Mucosa of rectum (tissue), 2 donors: ENCODE measurements at regions not wholly inside any gene's neighbourhood (a gene's known extent, or its start where the extent isn't known, plus 50 kb on each side); places are given as distances from the start of the nearest gene placed in this dataset.

ENCODE experiments used
- H3K27ac ChIP-seq, 2 donors: one replicate each; pipeline ENCODE4 v1.7.0; 2013; ENCODE audit warnings: inconsistent platforms in 2 of 2, low read depth in 2 of 2, low read length in 2 of 2
- H3K27me3 ChIP-seq, 2 donors: one replicate each; pipeline ENCODE4 v1.7.0; 2013; ENCODE audit warnings: low read length in 2 of 2; ENCODE audit not compliant: control insufficient read depth in 2 of 2, insufficient read depth in 2 of 2
- H3K36me3 ChIP-seq, 2 donors: one replicate each; pipeline ENCODE4 v1.7.0; 2013; ENCODE audit warnings: low read length in 2 of 2; ENCODE audit not compliant: control insufficient read depth in 2 of 2, insufficient read depth in 2 of 2
- H3K4me1 ChIP-seq, 2 donors: one replicate each; pipeline ENCODE4 v1.7.0; 2013; ENCODE audit warnings: low read length in 2 of 2, mild to moderate bottlenecking in 1 of 2; ENCODE audit not compliant: control insufficient read depth in 2 of 2, insufficient read depth in 2 of 2
- H3K4me3 ChIP-seq, 2 donors: one replicate each; pipeline ENCODE4 v1.7.0; 2013; ENCODE audit warnings: low read length in 2 of 2
- H3K9ac ChIP-seq, 2 donors: one replicate each; pipeline ENCODE4 v1.7.0; 2013; ENCODE audit warnings: low read length in 2 of 2, low read depth in 1 of 2, mild to moderate bottlenecking in 1 of 2
- H3K9me3 ChIP-seq, 2 donors: one replicate each; pipeline ENCODE4 v1.7.0; 2013; ENCODE audit warnings: low read length in 2 of 2; ENCODE audit not compliant: control insufficient read depth in 2 of 2
- donor health status: healthy.
- donor health status: Normal muscosa, but diverticular disease.

DNA sequence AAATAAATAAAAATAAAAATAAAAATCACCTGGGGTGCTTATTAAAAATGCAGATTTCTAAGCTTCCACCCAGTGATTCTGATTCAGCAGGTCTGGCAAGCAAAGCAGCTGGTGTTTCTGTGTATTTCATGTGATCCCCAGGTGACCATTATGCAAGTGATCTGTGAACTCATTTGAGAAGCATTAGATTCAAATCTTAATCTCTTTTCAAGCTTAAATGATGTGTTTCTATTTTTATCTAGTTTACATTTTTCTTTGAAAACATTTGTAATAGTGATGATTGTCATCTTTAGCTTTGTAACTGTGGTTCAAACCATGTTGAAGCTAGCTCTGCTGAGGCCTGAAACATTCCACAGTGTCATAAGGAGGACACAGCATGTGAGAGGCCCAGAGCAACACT is 804.8 kb upstream of the ZNF608 start:
- no peaks in the 10 kb centered on the region for H3K9me3 ChIP-seq
- no peak overlapping the region for H3K4me3 ChIP-seq
- no peaks in the 10 kb centered on the region for H3K27me3 ChIP-seq
- no peaks in the 10 kb centered on the region for H3K36me3 ChIP-seq
- no peak overlapping the region for H3K27ac ChIP-seq
- peaks cover 0 to 6% of the 10 kb centered on the region in 2 donors for H3K4me1 ChIP-seq
- no peak overlapping the region for H3K9ac ChIP-seq

DNA sequence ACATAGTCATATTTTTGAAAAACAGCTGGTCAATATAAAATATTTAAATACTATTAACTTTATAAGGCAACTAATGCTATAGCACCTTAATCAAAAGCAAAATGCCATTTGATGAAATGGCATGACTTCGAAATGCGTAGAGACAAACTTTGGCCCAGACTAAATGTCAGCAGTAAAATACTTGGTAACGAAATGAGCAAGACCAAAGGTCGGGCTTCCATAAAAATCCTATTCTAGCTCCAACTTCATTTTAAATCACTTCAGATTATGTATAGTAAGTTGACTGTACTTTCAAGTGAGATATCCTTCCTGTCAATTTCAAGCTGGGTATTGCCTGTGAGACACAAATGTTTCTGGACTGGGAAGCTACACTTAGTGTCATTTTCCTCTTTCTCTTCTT is 805.4 kb upstream of the ZNF608 start:
- Histone ChIP-seq H3K9me3 (no peaks in the 10 kb centered on the region), H3K27ac (no peak overlapping the region), H3K9ac (no peak overlapping the region), H3K4me3 (no peak overlapping the region), H3K27me3 (no peaks in the 10 kb centered on the region), H3K36me3 (no peaks in the 10 kb centered on the region), H3K4me1 (peaks cover 0 to 6% of the 10 kb centered on the region in 2 donors)

DNA sequence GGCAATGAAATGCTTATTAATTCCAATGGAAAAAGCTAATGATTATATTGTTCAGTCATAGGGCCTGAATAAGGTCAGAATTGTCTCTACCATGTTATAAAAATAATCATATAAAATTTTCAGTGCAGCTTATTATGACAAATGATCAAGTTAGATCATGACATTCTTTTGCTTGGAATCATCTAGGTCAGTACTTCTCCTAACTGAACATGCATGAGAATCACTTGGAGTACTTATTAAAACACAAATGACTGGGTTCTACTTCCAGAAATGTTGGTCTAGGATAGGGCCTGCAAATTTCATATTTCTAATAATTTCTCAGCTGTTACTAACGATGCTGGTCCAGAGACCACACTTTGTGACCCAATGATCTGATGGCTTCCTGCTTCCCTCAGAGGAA is 806.0 kb upstream of the ZNF608 start:
- peaks cover 0 to 6% of the 10 kb centered on the region in 2 donors for H3K4me1 ChIP-seq
- no peak overlapping the region for H3K27ac ChIP-seq
- no peak overlapping the region for H3K9ac ChIP-seq
- H3K36me3 ChIP-seq = no peaks in the 10 kb centered on the region
- H3K27me3 ChIP-seq = no peaks in the 10 kb centered on the region
- no peak overlapping the region for H3K4me3 ChIP-seq
- no peaks in the 10 kb centered on the region for H3K9me3 ChIP-seq

DNA sequence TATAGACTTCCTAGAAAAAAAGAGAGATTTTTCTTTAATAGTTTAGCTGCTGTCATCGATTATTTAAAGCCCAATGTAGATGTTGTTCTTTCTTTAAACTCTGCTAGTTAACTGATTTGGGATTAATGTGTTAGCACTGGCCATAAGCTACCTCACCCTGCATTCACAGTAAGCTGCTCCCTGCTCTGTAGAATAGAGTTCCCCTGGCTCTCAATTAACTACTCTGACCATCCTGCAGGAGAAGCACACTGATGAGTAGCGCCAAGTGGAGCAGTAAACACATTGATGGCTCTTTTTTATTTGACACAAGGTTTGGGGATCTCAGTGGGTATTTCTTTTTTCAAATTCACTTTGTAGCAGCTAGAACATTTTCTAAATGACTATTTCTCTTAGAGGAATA is 807.9 kb upstream of the ZNF608 start:
- Histone ChIP-seq H3K9ac (no peak overlapping the region), H3K36me3 (no peaks in the 10 kb centered on the region), H3K27ac (no peak overlapping the region), H3K27me3 (no peaks in the 10 kb centered on the region), H3K4me1 (peaks cover 0 to 4% of the 10 kb centered on the region in 2 donors), H3K9me3 (no peaks in the 10 kb centered on the region), H3K4me3 (no peak overlapping the region)

DNA sequence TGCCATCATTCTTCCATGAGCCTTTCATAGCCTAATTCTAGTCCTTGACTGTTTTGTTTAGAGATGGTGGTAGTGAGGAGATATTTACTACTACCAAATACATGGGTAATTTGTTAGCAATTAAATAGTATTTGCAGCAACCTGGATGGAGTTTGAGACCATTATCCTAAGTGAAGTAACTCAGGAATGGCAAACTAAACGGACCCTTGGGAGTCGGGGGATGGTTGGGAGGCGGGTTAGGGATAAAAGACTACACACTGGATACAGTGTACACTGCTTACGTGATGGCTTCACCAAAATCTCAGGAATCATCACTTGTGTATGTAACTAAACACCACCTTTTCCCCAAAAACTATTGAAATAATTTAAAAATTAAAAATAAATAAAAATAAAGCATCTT is 809.2 kb upstream of the ZNF608 start:
- no peak overlapping the region for H3K9ac ChIP-seq
- no peak overlapping the region for H3K27ac ChIP-seq
- H3K4me1 ChIP-seq = peaks cover 0 to 3% of the 10 kb centered on the region in 2 donors
- no peaks in the 10 kb centered on the region for H3K36me3 ChIP-seq
- no peaks in the 10 kb centered on the region for H3K9me3 ChIP-seq
- H3K27me3 ChIP-seq = no peaks in the 10 kb centered on the region
- no peak overlapping the region for H3K4me3 ChIP-seq

DNA sequence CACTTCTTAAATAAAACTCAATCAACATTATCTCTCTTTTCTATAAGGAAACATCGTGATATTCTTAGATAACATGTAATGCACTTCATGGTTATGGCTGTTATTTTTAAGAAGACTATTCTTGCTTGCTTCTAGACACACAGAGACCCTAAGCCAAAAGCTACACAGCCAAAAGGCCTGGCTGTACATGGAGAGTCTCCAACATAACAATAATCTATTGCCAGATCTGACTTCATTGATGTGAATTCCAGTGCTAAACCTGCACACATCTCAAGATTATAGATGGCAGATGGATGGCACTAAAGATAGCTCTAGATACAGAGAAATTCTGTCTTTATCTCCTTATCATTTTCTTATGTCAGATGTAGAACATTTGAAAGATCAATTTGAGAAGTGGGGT is 811.6 kb upstream of the ZNF608 start:
- H3K4me1 ChIP-seq = no peaks in the 10 kb centered on the region
- no peak overlapping the region for H3K27ac ChIP-seq
- no peaks in the 10 kb centered on the region for H3K36me3 ChIP-seq
- H3K27me3 ChIP-seq = no peaks in the 10 kb centered on the region
- no peaks in the 10 kb centered on the region for H3K9me3 ChIP-seq
- no peak overlapping the region for H3K4me3 ChIP-seq
- H3K9ac ChIP-seq = no peak overlapping the region

DNA sequence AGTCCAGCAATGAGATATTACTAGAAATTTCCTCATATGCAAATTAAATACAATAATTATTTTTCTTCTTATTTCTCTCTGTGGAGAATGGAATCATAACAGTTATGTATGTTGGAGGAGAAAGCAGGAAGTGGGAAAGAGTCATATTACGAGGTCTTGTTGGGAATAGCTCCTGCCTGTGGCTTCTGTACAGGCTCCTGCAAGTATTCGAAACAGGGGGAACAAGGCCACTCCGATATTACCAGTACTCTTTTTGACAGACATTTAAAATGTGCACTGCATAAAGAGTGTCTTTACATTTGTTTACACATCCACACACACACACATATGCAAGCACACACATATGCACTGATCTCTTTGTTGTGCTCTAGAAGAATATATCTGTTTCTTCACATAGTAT is 812.0 kb upstream of the ZNF608 start:
- no peak overlapping the region for H3K9ac ChIP-seq
- no peaks in the 10 kb centered on the region for H3K27me3 ChIP-seq
- H3K9me3 ChIP-seq = no peaks in the 10 kb centered on the region
- no peaks in the 10 kb centered on the region for H3K36me3 ChIP-seq
- H3K4me3 ChIP-seq = no peak overlapping the region
- no peak overlapping the region for H3K27ac ChIP-seq
- no peaks in the 10 kb centered on the region for H3K4me1 ChIP-seq

DNA sequence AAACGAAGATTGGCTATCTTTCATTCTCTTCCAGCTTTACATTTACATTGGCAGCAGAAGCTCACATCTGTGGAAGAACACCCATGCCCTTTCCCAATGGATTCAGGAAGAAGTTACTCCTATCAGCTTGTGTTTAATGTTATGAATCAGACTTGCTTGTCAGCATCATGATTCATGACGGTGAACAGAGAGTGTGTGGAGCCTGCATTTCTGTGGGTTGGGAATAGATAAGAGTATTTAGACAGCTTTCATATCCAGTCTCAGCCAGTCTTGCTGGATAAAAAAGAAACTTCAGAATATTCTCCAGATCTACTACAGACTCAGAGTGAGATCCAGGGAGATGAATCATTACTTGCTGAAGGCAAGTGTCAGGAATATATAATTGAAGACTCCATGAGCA is 812.9 kb upstream of the ZNF608 start:
- Histone ChIP-seq H3K36me3 (no peaks in the 10 kb centered on the region), H3K9ac (no peak overlapping the region), H3K27me3 (no peaks in the 10 kb centered on the region), H3K9me3 (no peaks in the 10 kb centered on the region), H3K4me1 (no peaks in the 10 kb centered on the region), H3K4me3 (no peak overlapping the region), H3K27ac (no peak overlapping the region)

DNA sequence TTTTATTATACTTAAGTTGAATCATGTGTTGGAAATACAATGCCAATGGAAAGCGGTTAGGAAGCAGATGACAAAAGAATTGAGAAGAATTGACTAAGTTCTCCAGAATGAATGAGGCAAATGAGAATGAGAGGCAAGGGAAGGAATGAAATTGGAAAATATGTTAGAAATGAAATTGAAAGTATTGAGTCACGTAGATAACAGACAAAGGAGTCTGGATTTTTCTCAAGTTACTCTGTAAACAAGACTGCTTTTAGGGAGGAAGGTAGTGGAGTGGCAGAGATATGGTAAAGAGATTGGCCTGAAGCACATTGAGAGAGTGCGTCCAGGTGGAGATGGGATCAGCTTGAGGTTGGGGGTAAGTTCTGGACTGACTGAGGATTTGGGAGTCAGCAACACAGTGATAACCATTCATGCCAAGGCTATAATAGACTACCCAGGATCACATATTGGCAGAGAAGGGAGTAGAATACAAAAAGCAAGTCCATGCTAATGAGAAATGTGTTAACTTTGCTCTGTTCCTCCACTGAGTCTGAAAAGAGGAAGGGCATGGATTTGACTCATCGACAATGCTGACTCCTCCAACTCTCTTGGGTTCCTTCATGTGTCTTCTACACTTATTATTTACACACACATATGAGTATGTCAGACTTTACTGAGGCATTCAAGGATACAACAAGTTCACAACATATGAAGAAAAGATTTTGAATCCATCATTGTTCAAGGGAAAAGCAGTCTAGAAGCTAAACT is 814.2 kb upstream of the ZNF608 start:
- no peak overlapping the region for H3K4me3 ChIP-seq
- H3K27me3 ChIP-seq = no peaks in the 10 kb centered on the region
- no peaks in the 10 kb centered on the region for H3K4me1 ChIP-seq
- H3K9ac ChIP-seq = no peak overlapping the region
- H3K27ac ChIP-seq = no peak overlapping the region
- no peaks in the 10 kb centered on the region for H3K36me3 ChIP-seq
- H3K9me3 ChIP-seq = no peaks in the 10 kb centered on the region

DNA sequence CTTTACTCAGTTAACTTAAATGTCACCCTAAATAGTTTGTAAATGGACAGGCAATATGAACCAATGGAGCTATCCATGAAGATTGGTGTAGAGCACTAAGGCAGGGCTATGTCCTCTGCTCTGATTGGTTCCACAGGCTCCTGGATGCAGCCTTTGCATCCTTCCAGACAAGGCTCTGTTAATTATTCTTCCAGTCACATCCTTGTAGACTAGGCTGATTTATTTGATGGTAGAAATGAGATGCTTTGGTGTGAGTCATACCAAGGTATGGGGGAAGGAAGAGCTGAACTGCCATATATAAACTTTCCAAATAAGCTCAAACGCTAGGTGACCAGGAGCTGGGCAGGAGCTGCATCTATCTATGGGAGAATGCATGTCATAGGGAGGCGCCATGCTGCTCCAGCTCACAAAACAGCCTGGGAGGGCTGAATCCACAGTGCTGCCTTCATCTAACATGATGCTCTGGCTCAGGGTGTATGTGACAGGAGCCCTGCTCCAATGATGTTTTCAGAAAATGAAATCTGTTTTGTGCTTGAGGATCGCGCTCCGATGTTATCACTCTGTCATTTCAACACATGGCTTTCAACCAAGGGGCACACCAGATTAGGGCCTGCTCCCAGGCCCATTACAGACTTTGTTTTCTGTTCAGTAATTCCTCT is 818.0 kb upstream of the ZNF608 start:
- Histone ChIP-seq H3K9ac (no peak overlapping the region), H3K27ac (no peak overlapping the region), H3K27me3 (no peaks in the 10 kb centered on the region), H3K4me3 (no peak overlapping the region), H3K36me3 (no peaks in the 10 kb centered on the region), H3K4me1 (no peaks in the 10 kb centered on the region), H3K9me3 (no peaks in the 10 kb centered on the region)
